Panc1 (cell line): ENCODE measurements at regions not wholly inside any gene's neighbourhood (a gene's known extent, or its start where the extent isn't known, plus 50 kb on each side); places are given as distances from the start of the nearest gene placed in this dataset.

Experiments used
- ATAC-seq: fragments of 200-7000 bp; cut with Tn5 transposase; 2 replicates; pipeline ENCODE4 v1.9.1; 2020; ENCODE audit warnings: mild to moderate bottlenecking, moderate library complexity
- BruUV-seq: library from RNA; stranded (reverse); fragments of 400-500 nt; replicated peaks from 2 replicates; lab custom pipeline; 2021; lab: Mats Ljungman, UMichigan
- CTCF ChIA-PET: fragments of 300-600 bp; sonication (Branson Sonifier 250); formaldehyde crosslinking; loops from one replicate; lab custom pipeline; 2022; ENCODE audit warnings: antibody characterized with exemption; lab: Charles Lee
- POLR2A ChIA-PET: fragments of 300-600 bp; sonication (Branson Sonifier 250); formaldehyde crosslinking; loops from one replicate; lab custom pipeline; 2022; ENCODE audit warnings: antibody characterized with exemption; lab: Charles Lee
- DNase-seq: peaks from one replicate; pipeline ENCODE4 v3.0.0-alpha.2; 2010; ENCODE audit warnings: low read depth, low spot score
- H3K27ac ChIP-seq: 2 replicates; pipeline ENCODE4 v1.5.1; 2011; ENCODE audit warnings: mild to moderate bottlenecking, low read length, inconsistent platforms
- H3K27me3 ChIP-seq: fragments of 200-500 bp; sonication (Bioruptor generic); 2 replicates; pipeline ENCODE4 v1.6.0; 2014; ENCODE audit warnings: low read length, inconsistent platforms; ENCODE audit not compliant: control insufficient read depth, insufficient read depth
- H3K36me3 ChIP-seq: fragments of 200-500 bp; sonication (Bioruptor generic); 2 replicates; pipeline ENCODE4 v1.5.1; 2014; ENCODE audit warnings: inconsistent platforms, mild to moderate bottlenecking, low read length, moderate library complexity; ENCODE audit not compliant: control insufficient read depth, insufficient read depth
- H3K4me1 ChIP-seq: 2 replicates; pipeline ENCODE4 v1.5.1; 2011; ENCODE audit warnings: inconsistent platforms, mild to moderate bottlenecking, low read length, moderate library complexity; ENCODE audit not compliant: control insufficient read depth, insufficient read depth
- H3K4me3 ChIP-seq, 2 experiments: 2 replicates each; pipeline ENCODE4 v1.5.1; 2011 to 2012; ENCODE audit warnings: low read depth in 2 of 2, low read length in 2 of 2, mild to moderate bottlenecking in 2 of 2, inconsistent platforms in 1 of 2, moderate library complexity in 1 of 2
- H3K9me3 ChIP-seq: fragments of 200-500 bp; sonication (Bioruptor generic); 2 replicates; pipeline ENCODE4 v1.5.1; 2014; ENCODE audit warnings: low read depth, mild to moderate bottlenecking, inconsistent platforms, low read length, moderate library complexity; ENCODE audit not compliant: control insufficient read depth, insufficient read depth
- CTCF ChIP-seq: fragments of 450-650 bp; IDR thresholded peaks from 2 replicates; pipeline ENCODE4 v1.5.1; 2017; ENCODE audit warnings: mild to moderate bottlenecking
- POLR2AphosphoS5 ChIP-seq: IDR thresholded peaks from 2 replicates; pipeline ENCODE4 v1.6.1; 2012; ENCODE audit warnings: mild to moderate bottlenecking, low read depth, low read length, moderate library complexity
- SIN3A ChIP-seq: IDR thresholded peaks from 2 replicates; pipeline ENCODE4 v1.6.1; 2012; ENCODE audit warnings: low read depth, mild to moderate bottlenecking, low read length, moderate library complexity, borderline replicate concordance; ENCODE audit not compliant: insufficient read depth
- TCF7L2 ChIP-seq: IDR thresholded peaks from 2 replicates; pipeline ENCODE4 v1.6.1; 2011; ENCODE audit warnings: mild to moderate bottlenecking, low read depth, low read length, inconsistent platforms
- in situ Hi-C: cut with HindIII; loops from 2 replicates; pipeline ENCODE4 v1.10.0; 2016; ENCODE audit warnings: low sequenced_read_pairs, low pct_unique_long_range_greater_than_20kb
- intact Hi-C: fragments of 100-400 bp; cut with micrococcal nuclease; formaldehyde crosslinking; loops from one replicate; pipeline ENCODE4 v1.10.0; 2022; ENCODE audit not compliant: unreplicated experiment
- TF ChIP-seq, protein P1 (sequence below), 2 experiments: IDR thresholded peaks; 2 replicates each; pipeline ENCODE4 v1.6.1; 2011 to 2012; ENCODE audit warnings: low read depth in 2 of 2, control low read depth in 1 of 2, low read length in 1 of 2, mild to moderate bottlenecking in 1 of 2, moderate library complexity in 1 of 2; ENCODE audit not compliant: insufficient read depth in 1 of 2

DNA sequence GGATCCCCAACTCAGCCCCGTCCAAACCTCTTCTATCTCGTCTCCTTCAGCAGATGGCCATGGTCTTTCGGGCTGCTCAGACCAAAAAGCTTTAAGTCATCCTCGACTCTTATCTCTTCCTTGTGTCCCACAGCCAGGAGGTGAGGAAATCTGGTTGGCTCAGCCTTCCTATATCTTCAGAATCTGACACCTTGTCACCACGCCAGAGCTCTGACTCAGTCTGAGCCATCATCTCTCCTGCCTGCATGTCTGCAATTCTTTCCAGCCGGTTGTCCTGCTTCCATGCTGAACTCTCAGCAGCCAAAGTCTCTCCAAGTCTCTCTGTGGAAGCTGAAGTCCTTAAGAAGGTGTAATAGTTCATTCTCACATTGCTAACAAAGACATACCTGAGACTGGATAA is 419.3 kb upstream of the ADAMTS16 start:
- no peaks in the 10 kb centered on the region for H3K9me3 ChIP-seq
- no peak overlapping the region for H3K4me3 ChIP-seq
- H3K4me1 ChIP-seq = no peaks in the 10 kb centered on the region
- no TSS peak for BruUV-seq
- POLR2A ChIA-PET = no interaction called here
- intact Hi-C loops = no loop called here
- no peak for ATAC-seq
- H3K27me3 ChIP-seq = no peaks in the 10 kb centered on the region
- no peaks in the 10 kb centered on the region for H3K36me3 ChIP-seq
- CTCF ChIA-PET = no interaction called here
- in situ Hi-C loops = no loop called here
- TF ChIP-seq POLR2AphosphoS5 (no peak), CTCF (no peak), TCF7L2 (no peak), SIN3A (no peak)
- TF ChIP-seq, protein P1, sequence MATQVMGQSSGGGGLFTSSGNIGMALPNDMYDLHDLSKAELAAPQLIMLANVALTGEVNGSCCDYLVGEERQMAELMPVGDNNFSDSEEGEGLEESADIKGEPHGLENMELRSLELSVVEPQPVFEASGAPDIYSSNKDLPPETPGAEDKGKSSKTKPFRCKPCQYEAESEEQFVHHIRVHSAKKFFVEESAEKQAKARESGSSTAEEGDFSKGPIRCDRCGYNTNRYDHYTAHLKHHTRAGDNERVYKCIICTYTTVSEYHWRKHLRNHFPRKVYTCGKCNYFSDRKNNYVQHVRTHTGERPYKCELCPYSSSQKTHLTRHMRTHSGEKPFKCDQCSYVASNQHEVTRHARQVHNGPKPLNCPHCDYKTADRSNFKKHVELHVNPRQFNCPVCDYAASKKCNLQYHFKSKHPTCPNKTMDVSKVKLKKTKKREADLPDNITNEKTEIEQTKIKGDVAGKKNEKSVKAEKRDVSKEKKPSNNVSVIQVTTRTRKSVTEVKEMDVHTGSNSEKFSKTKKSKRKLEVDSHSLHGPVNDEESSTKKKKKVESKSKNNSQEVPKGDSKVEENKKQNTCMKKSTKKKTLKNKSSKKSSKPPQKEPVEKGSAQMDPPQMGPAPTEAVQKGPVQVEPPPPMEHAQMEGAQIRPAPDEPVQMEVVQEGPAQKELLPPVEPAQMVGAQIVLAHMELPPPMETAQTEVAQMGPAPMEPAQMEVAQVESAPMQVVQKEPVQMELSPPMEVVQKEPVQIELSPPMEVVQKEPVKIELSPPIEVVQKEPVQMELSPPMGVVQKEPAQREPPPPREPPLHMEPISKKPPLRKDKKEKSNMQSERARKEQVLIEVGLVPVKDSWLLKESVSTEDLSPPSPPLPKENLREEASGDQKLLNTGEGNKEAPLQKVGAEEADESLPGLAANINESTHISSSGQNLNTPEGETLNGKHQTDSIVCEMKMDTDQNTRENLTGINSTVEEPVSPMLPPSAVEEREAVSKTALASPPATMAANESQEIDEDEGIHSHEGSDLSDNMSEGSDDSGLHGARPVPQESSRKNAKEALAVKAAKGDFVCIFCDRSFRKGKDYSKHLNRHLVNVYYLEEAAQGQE (IDR thresholded peaks at IDR 0.05; ENCODE audit: insufficient read depth in 1 of 2, low read depth in 2 of 2, low read length in 1 of 2) = no peak
- DNase-seq = no peak
- H3K27ac ChIP-seq = no peak overlapping the region

- DNase-seq = no peak
- Histone ChIP-seq H3K4me3 (no peak overlapping the region), H3K27ac (no peak overlapping the region), H3K27me3 (no peaks in the 10 kb centered on the region), H3K9me3 (no peaks in the 10 kb centered on the region), H3K4me1 (no peaks in the 10 kb centered on the region), H3K36me3 (no peaks in the 10 kb centered on the region)
- BruUV-seq = no TSS peak
- in situ Hi-C loops = no loop called here
- POLR2A ChIA-PET = no interaction called here
- no peak for TF ChIP-seq SIN3A
- no peak for ATAC-seq
- CTCF ChIA-PET = no interaction called here
- intact Hi-C loops = no loop called here
Measured at GRCh38 chr5:4722886-4723285, 417.2 kb upstream of the ADAMTS16 start.

DNA sequence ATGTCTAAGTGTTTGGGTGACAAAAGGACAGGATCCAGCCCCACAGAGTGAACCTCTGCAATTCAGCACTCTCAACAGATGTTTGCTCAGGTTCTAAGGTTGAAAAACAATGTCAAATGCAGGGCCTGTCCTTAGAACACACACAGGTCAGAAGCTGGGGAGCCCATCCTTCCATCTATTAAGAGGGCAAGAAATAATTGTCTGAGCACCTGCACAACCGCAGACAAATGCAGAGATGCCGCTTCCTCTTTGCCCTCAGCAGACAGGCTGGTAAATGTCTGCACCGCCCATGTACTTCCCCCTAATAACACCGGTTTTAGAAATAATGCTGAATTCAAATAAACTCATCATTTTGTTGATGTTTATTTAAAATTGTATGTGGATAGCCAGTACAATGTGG is 414.5 kb upstream of the ADAMTS16 start:
- no TSS peak for BruUV-seq

More for the DNA sequence above, 414.5 kb upstream of the ADAMTS16 start:
- no peak for DNase-seq
- in situ Hi-C loops = no loop called here
- intact Hi-C loops = no loop called here
- POLR2A ChIA-PET = no interaction called here
- Histone ChIP-seq H3K27ac (no peak overlapping the region), H3K4me3 (no peak overlapping the region), H3K9me3 (no peaks in the 10 kb centered on the region), H3K36me3 (no peaks in the 10 kb centered on the region), H3K27me3 (no peaks in the 10 kb centered on the region), H3K4me1 (no peaks in the 10 kb centered on the region)
- ATAC-seq = no peak
- CTCF ChIA-PET = no interaction called here
- TF ChIP-seq SIN3A = no peak
- TF ChIP-seq, protein P1 (IDR thresholded peaks at IDR 0.05; ENCODE audit: insufficient read depth in 1 of 2, low read depth in 2 of 2, low read length in 1 of 2) = no peak
- no peak for TF ChIP-seq CTCF
- no peak for TF ChIP-seq POLR2AphosphoS5
- no peak for TF ChIP-seq TCF7L2
